WTC11 (cell line): ENCODE measurements at regions not wholly inside any gene's neighbourhood (a gene's known extent, or its start where the extent isn't known, plus 50 kb on each side); places are given as distances from the start of the nearest gene placed in this dataset.
A peak's percentile ranks its signal among the peaks of the same experiment; 100 is the strongest.

ENCODE experiments used
- ATAC-seq: fragments of 200-7000 bp; cut with Tn5 transposase; 2 replicates; pipeline ENCODE4 v1.10.0; 2021; ENCODE audit warnings: mild to moderate bottlenecking, moderate library complexity
- CTCF ChIA-PET: fragments of 300-600 bp; sonication (Branson Sonifier 250); formaldehyde crosslinking; loops from one replicate; lab custom pipeline; 2021; ENCODE audit warnings: antibody characterized with exemption; lab: Charles Lee
- POLR2A ChIA-PET: fragments of 350-600 bp; sonication (Branson Sonifier 250); formaldehyde crosslinking; loops from one replicate; lab custom pipeline; 2021; ENCODE audit warnings: antibody characterized with exemption; lab: Charles Lee
- DNase-seq: peaks from one replicate; pipeline ENCODE4 v3.0.0; 2021; ENCODE audit warnings: low spot score
- H3K27ac Mint-ChIP-seq: 2 replicates; pipeline ENCODE4 v1.8.0; 2021; ENCODE audit warnings: mixed read lengths
- H3K27me3 Mint-ChIP-seq: 2 replicates; pipeline ENCODE4 v1.8.0; 2021; ENCODE audit warnings: low read depth, mild to moderate bottlenecking, moderate library complexity, mixed read lengths
- H3K36me3 Mint-ChIP-seq: 2 replicates; pipeline ENCODE4 v1.8.0; 2021; ENCODE audit warnings: mixed read lengths
- H3K4me1 Mint-ChIP-seq: 2 replicates; pipeline ENCODE4 v1.8.0; 2022; ENCODE audit warnings: mixed read lengths
- H3K4me3 Mint-ChIP-seq: 2 replicates; pipeline ENCODE4 v1.8.0; 2021; ENCODE audit warnings: mild to moderate bottlenecking, moderate library complexity, mixed read lengths
- H3K9me3 Mint-ChIP-seq: 2 replicates; pipeline ENCODE4 v1.8.0; 2021; ENCODE audit warnings: mixed read lengths
- ARID4B ChIP-seq: sonication (generic); formaldehyde crosslinking; IDR thresholded peaks from 2 replicates; pipeline ENCODE4 v1.8.0; 2023; ENCODE audit warnings: missing genetic modification reagents, mild to moderate bottlenecking, borderline replicate concordance
- CTCF ChIP-seq: fragments of 200-600 bp; IDR thresholded peaks from 2 replicates; pipeline ENCODE4 v1.8.0; 2022; ENCODE audit warnings: antibody characterized with exemption
- E2F4 ChIP-seq: sonication (generic); formaldehyde crosslinking; IDR thresholded peaks from 2 replicates; pipeline ENCODE4 v1.8.1; 2022; ENCODE audit warnings: low read depth, mild to moderate bottlenecking, moderate library complexity, missing genetic modification reagents, borderline replicate concordance
- IRF2 ChIP-seq: sonication (generic); formaldehyde crosslinking; IDR thresholded peaks from 2 replicates; pipeline ENCODE4 v1.8.0; 2022; ENCODE audit warnings: low read depth, missing genetic modification reagents, borderline replicate concordance
- KAT7 ChIP-seq: sonication (generic); formaldehyde crosslinking; IDR thresholded peaks from 2 replicates; pipeline ENCODE4 v1.8.1; 2023; ENCODE audit warnings: missing genetic modification reagents, mild to moderate bottlenecking, borderline replicate concordance
- NFATC4 ChIP-seq: fragments of 250-450 bp; sonication (Bioruptor Pico); IDR thresholded peaks from 2 replicates; pipeline ENCODE4 v1.9.0; 2021; ENCODE audit warnings: mild to moderate bottlenecking
- NFE2L1 ChIP-seq: sonication (generic); formaldehyde crosslinking; IDR thresholded peaks from 2 replicates; pipeline ENCODE4 v1.8.1; 2023; ENCODE audit warnings: missing genetic modification reagents
- NFYB ChIP-seq: sonication (generic); formaldehyde crosslinking; conservative IDR thresholded peaks from 2 replicates; pipeline ENCODE4 v1.8.0; 2022; ENCODE audit warnings: low read depth, missing genetic modification reagents
- NR2C2 ChIP-seq: sonication (generic); formaldehyde crosslinking; IDR thresholded peaks from 2 replicates; pipeline ENCODE4 v1.8.0; 2022; ENCODE audit warnings: mild to moderate bottlenecking, missing genetic modification reagents
- NR3C1 ChIP-seq: sonication (generic); formaldehyde crosslinking; conservative IDR thresholded peaks from 2 replicates; pipeline ENCODE4 v1.8.1; 2023; ENCODE audit warnings: low read depth, mild to moderate bottlenecking, missing genetic modification reagents
- RORB ChIP-seq: fragments of 250-450 bp; sonication (Bioruptor Pico); IDR thresholded peaks from 2 replicates; pipeline ENCODE4 v1.9.0; 2021; ENCODE audit warnings: mild to moderate bottlenecking
- SMAD3 ChIP-seq: sonication (generic); formaldehyde crosslinking; IDR thresholded peaks from 2 replicates; pipeline ENCODE4 v1.8.0; 2022; ENCODE audit warnings: missing genetic modification reagents, mild to moderate bottlenecking, borderline replicate concordance
- TCF7 ChIP-seq: sonication (generic); formaldehyde crosslinking; IDR thresholded peaks from 2 replicates; pipeline ENCODE4 v1.8.0; 2022; ENCODE audit warnings: mild to moderate bottlenecking, low read depth, missing genetic modification reagents, moderate library complexity
- TEAD1 ChIP-seq: sonication (generic); formaldehyde crosslinking; IDR thresholded peaks from 2 replicates; pipeline ENCODE4 v1.8.0; 2022; ENCODE audit warnings: mild to moderate bottlenecking, missing genetic modification reagents
- USF2 ChIP-seq: sonication (generic); formaldehyde crosslinking; IDR thresholded peaks from 2 replicates; pipeline ENCODE4 v1.8.1; 2023; ENCODE audit warnings: mild to moderate bottlenecking, missing genetic modification reagents, moderate library complexity
- ZNF138 ChIP-seq: sonication (generic); formaldehyde crosslinking; conservative IDR thresholded peaks from 2 replicates; pipeline ENCODE4 v1.8.1; 2022; ENCODE audit warnings: mild to moderate bottlenecking, moderate library complexity, missing genetic modification reagents
- ZNF263 ChIP-seq: sonication (generic); formaldehyde crosslinking; IDR thresholded peaks from 2 replicates; pipeline ENCODE4 v1.8.1; 2022; ENCODE audit warnings: low read depth, mild to moderate bottlenecking, moderate library complexity, missing genetic modification reagents
- TF ChIP-seq, protein P1 (sequence below): sonication (generic); formaldehyde crosslinking; IDR thresholded peaks from 2 replicates; pipeline ENCODE4 v1.8.0; 2023; ENCODE audit warnings: mild to moderate bottlenecking, missing genetic modification reagents
- TF ChIP-seq, protein P2 (sequence below): fragments of 250-450 bp; sonication (Bioruptor Pico); IDR thresholded peaks from 2 replicates; pipeline ENCODE4 v1.9.0; 2021; ENCODE audit warnings: mild to moderate bottlenecking
- TF ChIP-seq, protein P3 (sequence below): sonication (generic); formaldehyde crosslinking; IDR thresholded peaks from 2 replicates; pipeline ENCODE4 v1.8.1; 2022; ENCODE audit warnings: missing genetic modification reagents, borderline replicate concordance

DNA sequence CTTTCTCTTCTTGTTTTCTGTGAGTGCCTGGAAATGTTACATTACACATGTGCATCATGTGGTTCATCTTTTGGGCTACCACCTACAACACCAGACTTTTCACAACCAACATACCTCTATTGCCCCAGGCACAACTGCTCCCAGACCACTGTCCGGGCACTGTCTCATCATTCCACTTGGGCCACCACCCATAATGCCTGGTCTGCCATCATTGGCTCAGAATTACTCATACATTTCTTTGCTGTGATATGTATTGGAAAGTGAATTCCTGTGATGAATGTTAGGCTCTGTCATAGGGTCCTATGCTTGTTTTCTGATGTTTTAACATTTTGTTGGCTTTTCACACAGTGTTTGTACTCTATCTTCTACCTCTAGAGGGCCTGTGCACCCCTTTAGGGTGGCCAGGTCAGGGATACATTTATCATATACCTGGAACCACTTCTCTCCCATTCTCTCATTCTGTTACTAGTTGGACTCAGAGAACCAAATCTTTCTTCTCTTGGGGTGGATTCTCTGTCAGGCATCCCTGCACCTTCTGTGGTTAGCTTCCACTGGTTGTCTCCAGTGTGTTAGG is 172.8 kb downstream of the NHLRC3 start:
- H3K4me1 Mint-ChIP-seq = no peaks in the 10 kb centered on the region
- ChIA-PET POLR2A (no interaction called here), CTCF (interaction anchor here (0.8 kb wide), 1 partner anchor 11 kb away, joined by 3 read pairs; no protein-coding TSS in a partner anchor)
- no peak overlapping the region for H3K4me3 Mint-ChIP-seq
- H3K27me3 Mint-ChIP-seq = no peaks in the 10 kb centered on the region; the same call in 1 of the 2 replicates
- ATAC-seq (peak; percentile 67), DNase-seq (no peak)
- no peak overlapping the region for H3K27ac Mint-ChIP-seq
- TF ChIP-seq, protein P1, sequence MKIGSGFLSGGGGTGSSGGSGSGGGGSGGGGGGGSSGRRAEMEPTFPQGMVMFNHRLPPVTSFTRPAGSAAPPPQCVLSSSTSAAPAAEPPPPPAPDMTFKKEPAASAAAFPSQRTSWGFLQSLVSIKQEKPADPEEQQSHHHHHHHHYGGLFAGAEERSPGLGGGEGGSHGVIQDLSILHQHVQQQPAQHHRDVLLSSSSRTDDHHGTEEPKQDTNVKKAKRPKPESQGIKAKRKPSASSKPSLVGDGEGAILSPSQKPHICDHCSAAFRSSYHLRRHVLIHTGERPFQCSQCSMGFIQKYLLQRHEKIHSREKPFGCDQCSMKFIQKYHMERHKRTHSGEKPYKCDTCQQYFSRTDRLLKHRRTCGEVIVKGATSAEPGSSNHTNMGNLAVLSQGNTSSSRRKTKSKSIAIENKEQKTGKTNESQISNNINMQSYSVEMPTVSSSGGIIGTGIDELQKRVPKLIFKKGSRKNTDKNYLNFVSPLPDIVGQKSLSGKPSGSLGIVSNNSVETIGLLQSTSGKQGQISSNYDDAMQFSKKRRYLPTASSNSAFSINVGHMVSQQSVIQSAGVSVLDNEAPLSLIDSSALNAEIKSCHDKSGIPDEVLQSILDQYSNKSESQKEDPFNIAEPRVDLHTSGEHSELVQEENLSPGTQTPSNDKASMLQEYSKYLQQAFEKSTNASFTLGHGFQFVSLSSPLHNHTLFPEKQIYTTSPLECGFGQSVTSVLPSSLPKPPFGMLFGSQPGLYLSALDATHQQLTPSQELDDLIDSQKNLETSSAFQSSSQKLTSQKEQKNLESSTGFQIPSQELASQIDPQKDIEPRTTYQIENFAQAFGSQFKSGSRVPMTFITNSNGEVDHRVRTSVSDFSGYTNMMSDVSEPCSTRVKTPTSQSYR (CRISPR knock-in tag) = no peak
- TF ChIP-seq, protein P2, sequence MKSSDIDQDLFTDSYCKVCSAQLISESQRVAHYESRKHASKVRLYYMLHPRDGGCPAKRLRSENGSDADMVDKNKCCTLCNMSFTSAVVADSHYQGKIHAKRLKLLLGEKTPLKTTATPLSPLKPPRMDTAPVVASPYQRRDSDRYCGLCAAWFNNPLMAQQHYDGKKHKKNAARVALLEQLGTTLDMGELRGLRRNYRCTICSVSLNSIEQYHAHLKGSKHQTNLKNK (CRISPR knock-in tag) = no peak
- TF ChIP-seq RORB = no peak
- TF ChIP-seq USF2 = no peak
- TF ChIP-seq NFATC4 (CRISPR knock-in tag) = no peak
- TF ChIP-seq KAT7 (CRISPR knock-in tag) = no peak
- no peak for TF ChIP-seq IRF2 (CRISPR knock-in tag)
- TF ChIP-seq, protein P3, sequence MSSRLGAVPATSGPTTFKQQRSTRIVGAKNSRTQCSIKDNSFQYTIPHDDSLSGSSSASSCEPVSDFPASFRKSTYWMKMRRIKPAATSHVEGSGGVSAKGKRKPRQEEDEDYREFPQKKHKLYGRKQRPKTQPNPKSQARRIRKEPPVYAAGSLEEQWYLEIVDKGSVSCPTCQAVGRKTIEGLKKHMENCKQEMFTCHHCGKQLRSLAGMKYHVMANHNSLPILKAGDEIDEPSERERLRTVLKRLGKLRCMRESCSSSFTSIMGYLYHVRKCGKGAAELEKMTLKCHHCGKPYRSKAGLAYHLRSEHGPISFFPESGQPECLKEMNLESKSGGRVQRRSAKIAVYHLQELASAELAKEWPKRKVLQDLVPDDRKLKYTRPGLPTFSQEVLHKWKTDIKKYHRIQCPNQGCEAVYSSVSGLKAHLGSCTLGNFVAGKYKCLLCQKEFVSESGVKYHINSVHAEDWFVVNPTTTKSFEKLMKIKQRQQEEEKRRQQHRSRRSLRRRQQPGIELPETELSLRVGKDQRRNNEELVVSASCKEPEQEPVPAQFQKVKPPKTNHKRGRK (CRISPR knock-in tag) = no peak
- TF ChIP-seq NFE2L1 (CRISPR knock-in tag) = no peak
- no peak for TF ChIP-seq TCF7 (CRISPR knock-in tag)
- no peak for TF ChIP-seq ZNF138
- TF ChIP-seq E2F4 (CRISPR knock-in tag) = no peak
- no peak for TF ChIP-seq ZNF263 (CRISPR knock-in tag)
- no peak for TF ChIP-seq TEAD1
- TF ChIP-seq NFYB (CRISPR knock-in tag) = no peak
- TF ChIP-seq NR2C2 (CRISPR knock-in tag) = no peak
- no peak for TF ChIP-seq SMAD3 (CRISPR knock-in tag)
- TF ChIP-seq CTCF = no peak
- TF ChIP-seq ARID4B (CRISPR knock-in tag) = no peak
- TF ChIP-seq NR3C1 (CRISPR knock-in tag) = no peak
- H3K9me3 Mint-ChIP-seq = peaks cover 15% of the 10 kb centered on the region
- no peaks in the 10 kb centered on the region for H3K36me3 Mint-ChIP-seq
